RWPE1 (cell line): ENCODE measurements at regions not wholly inside any gene's neighbourhood (a gene's known extent, or its start where the extent isn't known, plus 50 kb on each side); places are given as distances from the start of the nearest gene placed in this dataset.

ENCODE experiments used
- CTCF ChIA-PET: fragments of 350-600 bp; sonication (Branson Sonifier 250); formaldehyde crosslinking; extraction: SDS; loops from one replicate; lab custom pipeline; 2021; lab: Yijun Ruan, JAX
- POLR2A ChIA-PET: fragments of 400-600 bp; formaldehyde crosslinking; extraction: SDS; loops from one replicate; lab custom pipeline; 2020; ENCODE audit warnings: antibody characterized with exemption; ENCODE audit not compliant: low non-redundant PET; lab: Yijun Ruan, JAX
- DNase-seq: peaks from one replicate; pipeline ENCODE4 v3.0.0; 2012; ENCODE audit warnings: low spot score
- H3K27ac ChIP-seq: fragments of 450-650 bp; 2 replicates; pipeline ENCODE4 v1.5.1; 2017
- TF ChIP-seq, protein P1 (sequence below): fragments of 450-650 bp; conservative IDR thresholded peaks from 2 replicates; pipeline ENCODE4 v1.5.1; 2017; ENCODE audit warnings: low read depth, mild to moderate bottlenecking

DNA sequence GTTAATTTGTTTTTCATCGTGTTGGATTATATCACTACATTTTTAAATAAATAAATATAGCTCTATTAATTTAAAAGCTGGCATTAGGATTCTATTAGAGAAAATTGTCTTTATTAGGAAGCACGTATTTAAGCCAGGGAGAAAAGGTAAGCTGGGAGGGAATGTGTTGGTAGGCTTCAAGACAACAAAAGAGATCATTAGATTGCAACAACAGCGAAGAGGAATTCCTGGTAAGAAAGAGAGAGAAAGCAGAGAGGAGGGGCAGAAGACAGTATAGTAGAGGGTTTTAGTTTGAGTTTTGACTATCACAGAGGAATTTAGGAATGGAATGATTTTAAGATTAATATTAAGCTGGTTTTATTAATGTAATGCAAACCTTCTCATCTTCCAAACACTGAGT is 613.6 kb upstream of the USP15 start:
- ChIA-PET CTCF (interaction anchor here (0.6 kb wide), 1 partner anchor 12 kb away, joined by 3 read pairs; no protein-coding TSS in a partner anchor), POLR2A (no interaction called here)
- no peak for DNase-seq
- TF ChIP-seq, protein P1, sequence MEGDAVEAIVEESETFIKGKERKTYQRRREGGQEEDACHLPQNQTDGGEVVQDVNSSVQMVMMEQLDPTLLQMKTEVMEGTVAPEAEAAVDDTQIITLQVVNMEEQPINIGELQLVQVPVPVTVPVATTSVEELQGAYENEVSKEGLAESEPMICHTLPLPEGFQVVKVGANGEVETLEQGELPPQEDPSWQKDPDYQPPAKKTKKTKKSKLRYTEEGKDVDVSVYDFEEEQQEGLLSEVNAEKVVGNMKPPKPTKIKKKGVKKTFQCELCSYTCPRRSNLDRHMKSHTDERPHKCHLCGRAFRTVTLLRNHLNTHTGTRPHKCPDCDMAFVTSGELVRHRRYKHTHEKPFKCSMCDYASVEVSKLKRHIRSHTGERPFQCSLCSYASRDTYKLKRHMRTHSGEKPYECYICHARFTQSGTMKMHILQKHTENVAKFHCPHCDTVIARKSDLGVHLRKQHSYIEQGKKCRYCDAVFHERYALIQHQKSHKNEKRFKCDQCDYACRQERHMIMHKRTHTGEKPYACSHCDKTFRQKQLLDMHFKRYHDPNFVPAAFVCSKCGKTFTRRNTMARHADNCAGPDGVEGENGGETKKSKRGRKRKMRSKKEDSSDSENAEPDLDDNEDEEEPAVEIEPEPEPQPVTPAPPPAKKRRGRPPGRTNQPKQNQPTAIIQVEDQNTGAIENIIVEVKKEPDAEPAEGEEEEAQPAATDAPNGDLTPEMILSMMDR = no peak
- no peak overlapping the region for H3K27ac ChIP-seq

DNA sequence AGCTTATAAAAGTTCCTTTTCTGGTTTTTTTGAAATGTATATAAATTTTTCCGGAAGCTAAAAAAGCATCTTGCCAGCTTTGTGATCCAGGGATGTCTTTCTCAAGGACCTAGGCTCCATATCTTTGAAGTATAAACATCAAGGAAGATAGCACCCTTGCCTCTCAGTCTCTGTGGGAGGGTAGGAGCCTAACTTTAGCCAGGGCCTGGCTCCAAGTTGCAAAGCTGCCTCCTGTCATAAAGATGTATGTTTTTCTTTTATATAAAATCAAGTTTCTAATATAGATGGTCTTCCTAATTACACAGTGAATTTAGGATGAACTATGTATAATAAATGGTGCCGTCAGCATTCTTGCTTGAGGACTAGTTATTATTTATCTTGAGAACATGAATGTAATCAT is 612.6 kb upstream of the USP15 start:
- DNase-seq = no peak
- TF ChIP-seq, protein P1 = no peak
- H3K27ac ChIP-seq = no peak overlapping the region
- CTCF ChIA-PET = interaction anchor here (0.6 to 0.9 kb wide), 2 partner anchors 34 to 1465 kb away, joined by 3 to 4 read pairs; no protein-coding TSS in a partner anchor
- POLR2A ChIA-PET = no interaction called here

DNA sequence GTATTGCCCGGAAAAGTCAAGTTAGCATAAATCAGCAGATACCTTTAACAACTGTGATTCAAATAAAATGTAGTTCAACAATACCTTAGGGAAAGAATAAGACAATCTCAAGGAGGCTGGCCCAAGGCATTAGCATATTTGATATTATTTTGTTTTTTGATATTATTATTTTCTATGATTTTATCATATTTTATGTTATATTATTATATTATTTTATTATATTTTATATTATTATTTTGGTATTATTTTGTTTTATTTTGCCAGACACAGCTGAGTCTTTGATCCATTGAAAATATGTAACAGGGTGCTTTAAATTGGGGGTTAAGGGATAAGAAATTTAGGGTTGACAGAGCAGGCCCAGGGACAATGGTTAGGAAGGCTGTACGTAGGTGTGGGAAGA is 607.9 kb upstream of the USP15 start:
- DNase-seq = no peak
- ChIA-PET POLR2A (no interaction called here), CTCF (no interaction called here)
- H3K27ac ChIP-seq = no peak overlapping the region
- TF ChIP-seq, protein P1 = no peak

DNA sequence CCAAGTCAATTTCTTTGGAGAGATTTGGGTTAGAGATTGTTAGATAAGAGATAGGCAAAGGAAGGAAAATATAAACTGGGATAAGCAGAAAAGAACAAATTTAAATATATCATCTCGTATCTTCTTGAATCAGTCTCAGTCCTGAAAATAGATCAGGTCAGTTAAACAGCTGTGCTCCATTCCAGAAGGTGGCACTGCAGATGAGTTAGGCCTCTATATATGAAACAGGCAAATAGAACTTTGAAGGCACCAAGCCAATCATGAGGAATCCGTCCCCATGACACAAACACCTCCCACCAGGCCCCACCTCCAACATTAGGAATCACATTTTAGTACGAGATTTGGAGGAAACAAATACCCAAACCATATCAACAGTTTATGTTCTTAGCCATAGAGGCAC is 605.5 kb upstream of the USP15 start:
- TF ChIP-seq, protein P1 = no peak
- ChIA-PET POLR2A (no interaction called here), CTCF (no interaction called here)
- DNase-seq = no peak
- H3K27ac ChIP-seq = no peak overlapping the region

DNA sequence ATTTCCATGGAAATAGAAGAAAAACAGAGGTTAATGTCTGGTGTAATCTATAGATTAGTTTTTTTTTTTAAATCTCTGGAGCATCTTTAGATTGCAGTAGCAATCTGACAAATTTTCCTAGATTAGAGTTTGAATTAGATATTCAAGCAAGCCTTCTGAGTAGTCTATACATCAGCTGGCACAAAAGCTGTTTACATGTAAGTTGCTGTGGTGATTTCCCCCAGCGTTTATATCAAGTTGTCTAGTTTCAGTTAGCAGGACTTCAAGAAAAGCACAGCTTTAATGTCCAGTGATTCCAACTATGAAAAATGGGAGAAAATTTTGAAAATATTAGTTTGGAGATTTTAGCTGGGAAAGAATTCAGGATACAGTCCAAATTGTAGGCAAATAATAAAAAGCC is 605.0 kb upstream of the USP15 start:
- no peak for DNase-seq
- TF ChIP-seq, protein P1 = no peak
- ChIA-PET POLR2A (no interaction called here), CTCF (no interaction called here)
- no peak overlapping the region for H3K27ac ChIP-seq

DNA sequence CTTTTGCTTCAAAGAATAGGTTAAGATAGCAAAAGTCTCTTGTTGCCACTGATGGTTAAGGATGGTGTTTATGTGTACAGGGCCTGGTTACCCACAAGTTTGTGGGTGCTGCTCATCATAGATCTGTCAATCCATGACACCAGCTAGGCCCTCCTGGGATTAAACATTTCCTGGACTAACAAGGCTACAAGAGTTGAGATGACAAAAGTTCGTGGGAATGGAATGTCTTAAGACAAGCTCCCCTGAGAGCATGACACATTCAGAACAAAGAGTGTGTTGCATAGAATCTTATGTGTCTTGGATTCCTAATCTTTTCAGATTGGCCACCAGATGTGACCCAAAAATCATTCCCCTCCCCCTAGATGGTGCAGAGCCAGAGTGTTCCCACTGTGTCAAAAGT is 592.5 kb upstream of the USP15 start:
- CTCF ChIA-PET = no interaction called here
- no peak overlapping the region for H3K27ac ChIP-seq
- POLR2A ChIA-PET = no interaction called here
- TF ChIP-seq, protein P1 = no peak
- DNase-seq = no peak

DNA sequence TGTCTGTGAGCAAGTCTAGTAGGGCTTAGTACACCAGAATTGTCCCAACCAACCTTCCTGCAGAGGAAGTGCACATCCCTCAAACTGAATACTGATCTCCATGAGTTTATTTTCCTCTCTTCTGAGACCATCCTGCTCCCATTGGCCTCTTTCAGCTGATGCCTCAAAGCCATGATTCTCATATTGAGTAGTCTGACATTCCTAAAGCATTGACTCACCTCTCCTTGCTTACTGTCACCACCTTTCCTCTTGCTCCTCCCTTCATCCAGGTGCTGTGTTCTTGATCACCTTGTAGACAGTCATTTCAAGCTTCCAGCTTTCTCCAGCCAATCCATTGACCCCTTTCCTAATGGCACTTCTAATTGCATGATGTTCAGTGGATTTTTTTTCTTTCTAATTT is 583.7 kb upstream of the USP15 start:
- TF ChIP-seq, protein P1 = no peak
- CTCF ChIA-PET = no interaction called here
- POLR2A ChIA-PET = no interaction called here
- no peak overlapping the region for H3K27ac ChIP-seq
- peak; percentile 15 for DNase-seq
